HG02981 (cell line): ENCODE measurements at regions not wholly inside any gene's neighbourhood (a gene's known extent, or its start where the extent isn't known, plus 50 kb on each side); places are given as distances from the start of the nearest gene placed in this dataset.

Experiments
- ATAC-seq: cut with Tn5 transposase; IDR thresholded peaks from one replicate; pipeline ENCODE4 v1.9.1; 2021; ENCODE audit warnings: mild to moderate bottlenecking, moderate library complexity; ENCODE audit not compliant: unreplicated experiment

DNA sequence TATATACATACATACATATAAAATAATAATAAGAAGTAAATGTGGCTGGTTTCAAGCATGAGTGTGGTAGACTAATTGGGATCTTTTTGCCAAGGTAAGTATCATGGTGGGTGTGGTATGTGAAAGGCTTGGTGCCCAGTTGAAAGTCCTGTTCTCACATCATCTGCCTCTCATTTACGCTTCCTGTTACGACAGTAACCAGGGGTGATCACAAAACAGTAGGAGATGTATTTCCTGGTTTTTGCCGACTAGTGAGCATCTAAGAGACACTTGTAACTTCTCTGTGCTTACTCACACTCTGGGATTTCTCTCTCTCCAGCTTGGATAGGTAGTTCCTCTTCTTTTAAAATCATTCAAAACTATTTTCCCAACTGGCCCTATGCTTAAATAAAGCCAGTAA lies 1028.3 kb upstream of the NR2F2 start:
- no peak for ATAC-seq

DNA sequence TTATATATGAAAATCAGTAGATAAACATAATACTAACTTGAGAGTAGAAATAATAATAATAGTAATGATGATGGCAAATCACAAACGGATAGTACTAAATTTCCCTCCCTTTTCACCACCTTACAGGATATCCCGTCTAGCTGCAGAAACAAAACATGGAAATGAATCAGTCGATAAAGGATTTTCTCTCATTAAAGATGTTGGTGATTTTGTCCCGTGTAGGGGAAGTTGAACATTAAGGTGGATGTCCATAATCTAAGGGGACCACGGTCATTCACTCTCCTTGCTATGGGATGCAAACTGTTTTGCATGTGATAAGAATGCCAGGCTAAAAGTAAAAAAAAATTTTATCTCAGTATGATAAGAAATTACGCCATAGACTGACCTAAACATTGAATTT lies 1027.7 kb upstream of the NR2F2 start:
- ATAC-seq, result no peak

GRCh38 chr15:95303713-95304112 lies 1026.8 kb upstream of the NR2F2 start:
- no peak for ATAC-seq

DNA sequence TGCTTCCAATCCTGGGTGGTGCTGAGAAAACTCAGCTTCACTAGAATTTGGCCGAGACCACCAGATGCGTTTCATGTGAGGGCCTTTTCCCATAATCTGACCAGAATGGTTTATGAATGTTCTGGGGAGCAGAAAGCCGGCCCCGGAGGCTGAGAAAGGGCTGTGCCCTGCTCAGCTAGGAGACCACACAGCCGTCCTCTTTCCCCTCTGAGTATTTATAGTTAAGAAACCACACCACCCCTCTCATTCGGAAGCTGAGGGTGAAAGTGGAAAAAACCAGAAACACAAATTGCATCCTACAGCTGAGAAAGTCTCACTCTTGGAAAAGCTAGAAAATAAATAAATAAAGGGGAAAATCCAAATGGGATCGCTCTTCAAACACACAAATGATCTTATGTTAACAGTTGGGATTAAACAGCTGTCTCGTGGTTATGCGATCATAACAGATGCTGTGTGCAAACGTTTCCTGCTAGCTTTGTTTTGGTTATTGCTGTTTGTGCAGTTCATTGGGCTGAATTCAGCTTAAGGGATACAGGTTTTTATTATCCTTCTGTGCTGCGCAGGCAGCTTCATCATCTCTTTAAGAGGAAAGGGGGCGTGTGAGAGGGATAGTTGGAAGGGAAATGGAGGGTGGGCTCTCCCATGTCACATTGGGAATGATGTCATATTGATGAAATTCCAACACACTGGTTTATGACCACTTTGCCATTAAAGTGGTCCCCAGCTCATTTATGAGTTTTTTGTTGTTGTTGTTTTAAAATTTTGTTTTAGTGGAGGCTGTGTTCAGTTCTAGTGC lies 1026.2 kb upstream of the NR2F2 start:
- no peak for ATAC-seq

DNA sequence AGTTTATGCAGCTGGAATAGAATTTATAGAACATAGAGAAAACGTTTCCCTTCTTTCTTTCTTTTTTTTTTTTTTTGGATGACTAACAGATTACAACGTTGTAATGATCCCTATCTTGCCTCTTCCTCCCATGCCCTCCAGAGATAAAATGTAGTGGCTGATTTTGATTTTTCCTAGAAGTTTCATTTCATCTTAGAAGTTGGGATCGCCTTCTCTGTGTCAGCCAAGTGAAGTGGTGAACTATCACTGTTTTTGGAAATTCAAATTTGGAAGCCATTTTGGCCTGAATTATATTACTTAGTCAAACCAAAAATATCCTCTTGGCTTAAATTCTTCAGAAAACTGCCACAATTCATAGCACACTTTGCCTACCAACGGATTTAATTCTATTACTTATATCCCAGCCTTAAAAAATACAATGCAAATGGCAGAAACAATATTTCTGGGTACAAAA lies 1025.5 kb upstream of the NR2F2 start:
- ATAC-seq, result no peak

GRCh38 chr15:95307115-95307514 lies 1023.4 kb upstream of the NR2F2 start:
- no peak for ATAC-seq

- no peak for ATAC-seq
These were observed 1011.3 kb upstream of the NR2F2 start for GRCh38 chr15:95319242-95319641.

- no peak for ATAC-seq
These were observed 1006.7 kb upstream of the NR2F2 start for GRCh38 chr15:95323796-95324195.

GRCh38 chr15:95324656-95325055 lies 1005.8 kb upstream of the NR2F2 start:
- ATAC-seq, result no peak

DNA sequence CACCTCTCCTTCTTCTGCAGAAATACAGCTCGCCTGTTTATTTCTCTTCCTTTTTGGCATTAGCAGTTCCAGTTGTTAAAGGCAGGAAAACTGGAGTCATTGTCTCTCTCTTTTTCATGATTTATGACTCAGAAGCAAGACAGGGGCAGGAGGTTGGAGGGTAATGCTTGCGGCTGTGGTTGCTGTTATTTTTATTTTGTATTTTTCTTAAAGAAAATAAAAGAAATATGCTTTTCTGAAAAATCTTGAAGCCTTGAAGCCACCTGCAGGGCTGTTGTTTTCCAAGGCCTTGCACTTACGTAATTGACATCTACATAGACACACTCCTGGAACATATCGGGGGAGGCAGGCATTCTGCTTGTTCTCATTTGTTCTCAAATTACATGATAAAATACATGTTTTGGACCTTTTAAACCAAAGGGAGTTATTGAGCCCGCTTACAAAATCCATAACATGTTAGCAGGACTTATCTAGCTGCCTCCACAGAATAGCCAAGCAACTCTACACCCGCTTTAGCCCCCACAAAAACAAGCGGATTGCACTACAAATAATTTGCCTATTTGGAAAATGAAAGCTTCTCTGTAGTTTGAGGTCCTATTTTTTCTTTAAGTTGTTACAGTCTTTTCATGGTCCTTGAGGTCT lies 1004.6 kb upstream of the NR2F2 start:
- no peak for ATAC-seq

- ATAC-seq, result no peak
These were observed 1003.9 kb upstream of the NR2F2 start for GRCh38 chr15:95326431-95327182.

DNA sequence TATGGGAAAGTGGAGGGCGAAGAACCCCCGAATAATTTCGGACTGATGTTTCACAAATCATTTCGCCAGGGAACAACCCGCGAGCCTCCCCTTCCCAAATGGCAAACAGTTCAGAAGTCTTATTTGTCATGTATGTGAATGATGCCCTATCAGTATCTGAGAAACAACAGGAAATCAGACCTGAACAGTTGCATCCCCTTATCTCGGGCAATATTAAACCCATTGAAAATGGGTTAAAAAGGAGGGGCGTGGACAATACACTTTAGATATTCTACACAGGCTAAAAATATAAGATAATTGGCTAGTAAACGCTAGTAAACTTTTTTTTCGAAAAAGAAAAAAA lies 1003.3 kb upstream of the NR2F2 start:
- no peak for ATAC-seq

- ATAC-seq, result no peak
These were observed 1002.8 kb upstream of the NR2F2 start for GRCh38 chr15:95327661-95328060.

GRCh38 chr15:95328559-95328958 lies 1001.9 kb upstream of the NR2F2 start:
- ATAC-seq, result no peak

DNA sequence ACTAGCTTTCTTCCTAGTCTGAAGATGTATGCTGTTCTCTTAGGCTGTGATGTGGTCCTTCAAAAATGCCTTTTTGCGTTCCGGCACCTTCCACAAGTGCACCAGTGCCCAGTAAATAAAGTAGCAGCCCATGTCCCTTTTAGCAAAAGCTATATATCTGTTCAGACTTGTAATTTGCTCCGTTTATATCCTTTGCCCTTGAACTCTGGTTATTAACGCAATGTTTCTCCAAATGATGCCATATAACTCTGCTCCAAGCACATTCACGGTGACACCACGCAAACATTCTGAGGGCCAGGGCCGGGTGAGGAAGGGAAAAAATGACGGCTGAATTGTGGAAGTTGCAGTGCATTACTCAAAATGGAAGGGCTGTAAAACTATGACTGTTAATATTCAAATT lies 1001.1 kb upstream of the NR2F2 start:
- ATAC-seq, result no peak

DNA sequence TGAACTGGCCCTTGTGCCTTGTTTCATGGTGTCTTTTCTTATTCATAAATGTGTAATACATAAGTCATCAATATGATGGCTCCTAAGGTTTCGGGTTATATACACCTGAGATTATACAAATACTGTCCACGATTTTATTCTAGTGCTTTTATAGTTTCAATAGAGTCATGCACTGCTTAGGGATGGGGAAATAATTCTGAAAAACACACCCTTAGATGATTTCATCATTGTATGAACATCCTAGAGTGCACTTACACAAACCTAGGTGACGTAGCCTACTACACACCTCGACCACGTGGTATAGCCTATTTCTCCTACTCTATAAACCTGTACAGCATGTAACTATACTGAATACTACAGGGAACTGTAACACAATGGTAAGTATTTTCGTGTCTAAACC lies 988.8 kb upstream of the NR2F2 start:
- no peak for ATAC-seq

GRCh38 chr15:95345867-95346266 lies 984.6 kb upstream of the NR2F2 start:
- ATAC-seq, result no peak

DNA sequence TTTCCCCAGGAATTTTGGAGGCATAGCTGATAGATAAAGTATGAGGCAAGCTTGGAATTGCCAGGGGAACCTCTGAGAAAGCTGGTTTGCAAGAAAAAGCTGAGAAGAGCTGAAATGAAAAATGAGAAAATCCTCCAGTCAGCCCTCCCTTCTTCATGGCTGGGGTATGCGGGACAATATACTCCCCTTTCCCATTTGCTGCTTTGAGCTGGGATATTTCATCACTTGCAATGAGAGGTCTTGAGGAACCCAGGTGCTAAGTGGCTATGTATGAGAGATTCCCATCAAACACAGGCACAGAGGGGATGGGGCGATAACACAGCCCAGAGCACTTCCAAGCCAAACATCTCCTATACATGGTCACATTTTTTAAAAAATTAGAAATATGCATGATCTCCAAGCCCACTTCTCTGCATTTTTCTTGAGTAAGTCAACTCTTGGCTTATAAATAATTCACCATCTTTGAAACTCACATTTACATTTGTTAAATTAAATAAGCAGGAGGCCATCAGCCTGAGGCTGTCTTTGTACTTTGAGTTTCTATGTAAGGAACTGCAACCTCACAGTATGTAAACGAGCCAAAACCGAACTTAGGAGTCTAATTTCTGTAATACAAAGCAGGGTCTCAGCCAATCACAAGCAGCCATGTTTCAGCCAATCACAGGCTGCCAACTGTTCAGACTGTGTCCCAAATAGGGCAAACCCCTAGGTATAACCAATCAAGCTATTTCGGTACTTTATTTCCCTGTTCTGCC lies 983.6 kb upstream of the NR2F2 start:
- no peak for ATAC-seq

- ATAC-seq, result no peak
These were observed 982.7 kb upstream of the NR2F2 start for GRCh38 chr15:95347837-95348236.

- ATAC-seq, result no peak
These were observed 979.6 kb upstream of the NR2F2 start for GRCh38 chr15:95350908-95351307.

- ATAC-seq, result no peak
These were observed 977.8 kb upstream of the NR2F2 start for GRCh38 chr15:95352631-95353187.
